Activated T-cell treated with anti-CD3 and anti-CD28 coated beads for 4 hours (primary cell): ENCODE measurements at regions not wholly inside any gene's neighbourhood (a gene's known extent, or its start where the extent isn't known, plus 50 kb on each side); places are given as distances from the start of the nearest gene placed in this dataset.

Experiments
- DNase-seq: peaks from one replicate; pipeline ENCODE4 v3.0.0-alpha.2; 2020

GRCh38 chrX:16222151-16222550, 54.9 kb downstream of the MAGEB17 start:
- no peak for DNase-seq

GRCh38 chrX:16223385-16223784, 56.1 kb downstream of the MAGEB17 start:
- DNase-seq, result no peak

DNA sequence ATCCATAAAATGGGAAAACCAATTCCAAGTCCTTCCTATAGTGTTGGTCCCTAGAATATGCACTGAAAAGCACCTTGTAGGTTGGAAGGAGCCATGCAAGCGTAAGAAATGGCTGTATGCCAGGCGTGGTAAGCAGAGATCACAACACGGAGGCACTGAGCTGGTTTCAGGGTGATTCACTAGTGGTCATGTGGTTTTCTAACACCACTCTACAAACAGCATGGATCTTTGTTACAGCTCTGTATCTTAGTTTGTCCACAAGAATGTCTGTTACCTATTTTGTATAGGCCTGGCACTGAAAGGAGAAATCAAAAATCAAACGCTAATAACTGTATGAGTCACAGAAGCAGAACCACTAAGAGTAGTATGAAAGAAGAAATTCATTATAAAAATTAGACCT, 71.9 kb downstream of the MAGEB17 start:
- no peak for DNase-seq

- DNase-seq, result no peak
Observed at GRCh38 chrX:16240231-16240905, 73.1 kb downstream of the MAGEB17 start.

- no peak for DNase-seq
Observed at GRCh38 chrX:16240968-16241367, 73.7 kb downstream of the MAGEB17 start.

- no peak for DNase-seq
Observed at GRCh38 chrX:16250296-16250695, 83.0 kb downstream of the MAGEB17 start.

- DNase-seq, result no peak
Observed at GRCh38 chrX:16251782-16252181, 84.5 kb downstream of the MAGEB17 start.

GRCh38 chrX:16258882-16259281, 91.6 kb downstream of the MAGEB17 start:
- DNase-seq, result no peak

- DNase-seq, result no peak
Observed at GRCh38 chrX:16267431-16267830, 100.2 kb downstream of the MAGEB17 start.

DNA sequence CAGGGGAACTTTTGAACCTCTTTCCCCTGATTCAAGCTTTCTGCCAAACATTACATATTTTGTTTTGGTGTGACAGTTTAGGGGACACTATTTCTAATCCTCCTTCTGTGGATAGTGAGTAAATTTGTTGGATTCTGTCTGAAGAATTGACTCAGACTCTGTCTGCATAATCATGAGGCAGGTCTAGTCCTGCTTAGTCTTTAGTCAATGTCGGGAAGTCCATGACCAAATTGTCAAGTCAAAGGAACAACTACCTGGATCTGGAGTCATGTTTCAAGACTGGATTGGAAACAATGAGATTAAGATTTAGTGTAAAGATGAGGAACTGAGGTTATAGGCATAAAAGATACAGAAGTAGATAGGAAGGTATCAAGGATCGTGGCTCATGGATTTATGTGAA, 100.9 kb downstream of the MAGEB17 start:
- DNase-seq, result no peak

DNA sequence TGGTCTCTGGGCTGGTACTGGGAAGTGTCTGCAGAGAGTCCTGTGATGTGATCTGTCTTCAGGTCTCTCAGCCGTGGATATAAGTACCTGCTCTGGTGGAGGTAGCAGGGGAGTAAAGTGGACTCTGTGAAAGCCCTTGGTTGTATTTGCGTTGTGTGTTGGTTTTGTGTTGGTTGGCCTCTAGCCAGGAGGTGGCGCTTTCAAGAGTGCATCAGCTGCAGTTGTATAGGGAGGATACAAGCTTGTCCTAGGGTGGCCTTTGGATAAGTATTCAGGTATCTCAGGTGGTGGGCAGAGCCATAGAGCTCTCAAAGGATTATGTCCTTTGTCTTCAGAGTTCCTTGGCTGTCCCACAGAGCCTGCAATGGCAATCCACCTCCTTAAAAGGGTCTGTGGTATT, 111.6 kb downstream of the MAGEB17 start:
- DNase-seq, result no peak

DNA sequence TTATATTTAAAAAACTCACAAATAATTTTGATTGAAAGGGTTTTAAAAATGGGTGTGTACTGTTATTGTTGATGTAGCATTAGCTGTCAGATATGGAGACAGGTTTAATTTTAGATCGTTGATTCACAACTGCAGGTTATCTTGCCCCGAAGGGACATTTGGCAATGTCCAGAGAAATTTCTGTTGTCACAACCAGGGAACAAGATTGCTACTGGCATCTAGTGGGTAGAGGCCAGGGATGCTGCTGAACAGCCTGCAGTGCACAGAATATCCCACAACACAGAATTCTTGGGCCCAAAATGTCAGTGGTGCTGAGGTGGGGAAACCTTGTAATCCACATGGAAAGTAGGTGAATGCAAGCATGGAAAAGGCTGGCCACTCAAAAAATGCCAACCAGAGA, 114.9 kb downstream of the MAGEB17 start:
- no peak for DNase-seq

GRCh38 chrX:16284842-16285241, 117.6 kb downstream of the MAGEB17 start:
- DNase-seq, result no peak

- no peak for DNase-seq
Observed at GRCh38 chrX:16290997-16291396, 123.7 kb downstream of the MAGEB17 start.

DNA sequence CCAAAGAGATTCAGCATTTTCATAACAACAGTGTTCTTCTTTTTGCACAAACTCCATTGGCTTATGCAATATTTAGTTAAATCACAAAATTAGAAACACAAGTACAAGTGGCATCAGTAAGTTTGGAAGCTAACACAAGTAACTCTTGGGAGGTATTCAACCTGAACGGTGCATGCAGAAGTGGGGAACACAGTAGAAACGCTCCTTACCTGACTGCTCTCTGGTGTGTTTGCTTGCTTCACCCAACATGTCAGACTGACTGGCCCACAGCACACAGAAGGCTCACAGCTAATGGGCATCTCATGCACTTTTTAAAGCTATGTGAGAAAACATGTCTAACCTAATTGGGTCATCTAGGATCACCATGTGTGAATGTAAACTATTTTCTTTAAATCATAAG, 133.6 kb downstream of the MAGEB17 start:
- DNase-seq, result no peak

GRCh38 chrX:16304751-16305150, 137.5 kb downstream of the MAGEB17 start:
- no peak for DNase-seq

- DNase-seq, result no peak
Observed at GRCh38 chrX:16305187-16305586, 137.9 kb downstream of the MAGEB17 start.

DNA sequence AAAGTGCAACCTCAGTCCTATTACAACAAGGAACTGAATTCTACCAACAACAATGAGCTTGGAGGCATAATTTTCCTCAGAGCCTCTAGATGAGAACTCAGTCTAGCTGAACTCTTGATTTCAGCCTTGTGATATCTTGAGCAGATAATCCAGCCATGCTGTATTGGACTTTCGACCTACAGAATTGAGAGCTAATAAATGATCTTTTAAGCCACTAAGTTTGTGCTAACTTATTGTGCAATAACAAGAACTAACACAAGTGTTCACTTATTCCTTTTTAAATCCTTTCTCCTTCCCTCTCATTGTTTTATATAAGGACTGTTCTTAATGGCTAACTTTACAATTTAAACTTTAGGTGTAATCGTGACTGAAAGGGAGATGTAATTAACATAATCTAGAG, 140.7 kb downstream of the MAGEB17 start:
- no peak for DNase-seq

DNA sequence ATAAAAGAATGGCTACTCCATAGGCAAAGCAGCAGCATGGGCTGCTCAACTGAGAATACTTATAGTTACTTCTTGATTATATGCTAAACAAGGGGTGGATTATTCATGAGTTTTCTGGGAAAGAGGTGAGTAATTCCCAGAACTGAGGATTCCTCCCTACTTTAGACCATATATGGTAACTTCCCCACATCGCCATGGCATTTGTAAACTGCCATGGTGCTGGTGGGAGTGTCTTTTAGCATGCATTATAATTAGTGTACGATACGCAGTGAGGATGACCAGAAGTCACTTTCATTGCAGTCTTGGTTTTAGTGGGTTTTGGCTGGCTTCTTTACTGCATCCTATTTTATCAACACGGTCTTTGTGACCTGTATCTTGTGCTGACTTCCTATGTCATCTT, 141.5 kb downstream of the MAGEB17 start:
- DNase-seq, result no peak

GRCh38 chrX:16310326-16310725, 143.0 kb downstream of the MAGEB17 start:
- DNase-seq, result no peak

- no peak for DNase-seq
Observed at GRCh38 chrX:16311671-16312070, 144.4 kb downstream of the MAGEB17 start.

DNA sequence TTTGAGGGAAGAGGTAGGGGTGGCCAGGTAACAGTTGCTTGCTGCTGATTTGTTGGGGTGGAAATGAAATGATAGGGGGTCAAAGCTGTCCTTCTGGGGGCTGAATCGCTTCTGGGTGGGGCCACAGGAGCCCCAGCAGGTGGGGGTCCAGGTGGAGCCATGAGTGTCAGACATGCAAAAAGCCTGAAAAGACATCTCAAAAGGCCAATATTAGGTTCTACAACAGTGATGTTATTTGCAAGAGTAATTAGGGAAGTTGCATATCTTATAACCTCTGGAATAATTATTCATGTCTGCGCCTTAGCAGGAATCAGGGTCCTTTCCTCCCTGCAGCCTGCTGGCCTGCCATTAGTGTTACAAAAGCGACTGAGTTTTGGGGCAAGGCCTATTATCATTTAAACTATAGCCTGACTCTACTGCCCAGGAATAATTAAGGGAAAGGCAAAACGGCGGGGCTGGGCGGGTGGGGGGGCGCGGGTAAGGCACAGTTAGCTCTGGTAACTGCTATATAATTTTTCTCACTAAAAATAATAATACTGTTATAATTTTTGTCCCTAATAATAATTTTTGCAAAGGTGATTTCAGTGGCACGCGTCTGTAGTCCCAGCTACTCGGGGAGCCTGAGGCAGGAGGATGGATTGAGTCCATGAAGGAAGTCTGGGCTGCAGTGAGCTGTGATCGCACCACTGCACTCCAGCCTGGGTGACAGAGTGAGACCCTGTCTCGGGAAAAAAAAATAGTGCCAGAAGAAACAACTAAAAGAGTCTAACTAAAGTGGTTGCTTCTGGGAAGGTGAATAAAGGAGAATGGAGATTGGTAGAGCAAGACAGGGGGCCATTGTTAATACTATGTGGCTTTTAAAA, 145.7 kb downstream of the MAGEB17 start:
- no peak for DNase-seq

DNA sequence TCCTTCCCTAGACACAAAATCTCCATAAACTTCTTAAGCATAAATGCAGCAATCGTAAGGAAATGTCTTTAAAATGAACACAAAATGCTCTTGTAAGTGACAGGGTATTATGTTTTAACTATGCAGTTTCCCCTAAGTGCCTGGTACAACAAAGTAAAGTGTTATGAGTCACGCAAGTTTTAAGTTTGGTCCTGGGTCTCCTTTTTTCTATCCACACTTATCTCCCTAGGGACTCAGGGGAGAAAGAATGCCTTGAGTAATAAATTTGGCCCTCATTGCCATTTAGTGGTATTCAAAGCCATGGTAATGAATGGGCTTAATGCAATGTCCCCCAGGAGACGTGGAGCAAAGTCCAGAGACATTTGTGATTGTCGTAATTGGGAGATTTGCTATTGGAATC, 149.1 kb downstream of the MAGEB17 start:
- no peak for DNase-seq

- DNase-seq, result no peak
Observed at GRCh38 chrX:16319929-16320328, 152.6 kb downstream of the MAGEB17 start.
